Activated naive CD4-positive, alpha-beta T cell treated with anti-CD3 and anti-CD28 coated beads, Interleukin-2, amount 50 U/mL, for 16 hours (primary cell): ENCODE measurements at regions not wholly inside any gene's neighbourhood (a gene's known extent, or its start where the extent isn't known, plus 50 kb on each side); places are given as distances from the start of the nearest gene placed in this dataset.

Source experiments
- DNase-seq: peaks from one replicate; pipeline ENCODE4 v3.0.0-alpha.2; 2020

- DNase-seq = no peak
These were observed 414.1 kb upstream of the SALL1 start for GRCh38 chr16:51565184-51565583.

DNA sequence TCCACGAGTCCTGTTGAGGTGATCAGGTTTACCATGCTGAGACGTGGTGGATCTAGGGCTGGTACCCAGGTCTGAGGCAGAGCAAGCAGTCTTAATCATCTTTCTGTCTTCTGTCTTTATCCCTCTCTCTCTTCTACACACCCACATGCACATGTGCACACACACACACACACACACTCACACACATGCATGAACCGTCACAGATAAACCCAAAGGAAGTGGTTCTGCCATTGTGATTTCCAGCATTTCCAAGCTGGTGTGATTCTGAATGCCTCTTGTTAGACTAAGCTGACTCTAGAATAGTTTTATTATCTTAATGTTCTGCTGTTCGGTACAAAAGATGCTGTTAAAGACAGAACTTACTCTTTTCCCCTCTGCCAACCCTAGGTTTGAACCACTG, 411.8 kb upstream of the SALL1 start:
- no peak for DNase-seq

DNA sequence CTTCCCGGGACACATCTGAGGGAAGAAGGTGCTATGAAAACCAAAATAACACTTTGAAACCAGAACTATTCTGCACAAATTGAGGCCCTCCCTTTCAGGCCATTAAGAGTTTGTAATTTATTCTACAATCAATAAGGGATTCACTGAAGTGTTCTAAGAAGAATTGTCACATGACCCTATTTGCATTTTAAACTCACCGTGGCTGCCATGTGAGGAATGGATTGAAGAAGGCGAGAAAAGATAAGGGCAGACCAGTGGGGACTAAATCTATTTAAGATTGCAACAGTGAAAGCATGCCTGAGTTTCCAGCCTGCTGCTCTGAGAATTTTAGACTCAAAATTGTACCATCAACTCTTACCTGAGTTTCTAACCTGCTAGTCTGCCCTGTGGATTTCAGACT, 408.8 kb upstream of the SALL1 start:
- DNase-seq = no peak

DNA sequence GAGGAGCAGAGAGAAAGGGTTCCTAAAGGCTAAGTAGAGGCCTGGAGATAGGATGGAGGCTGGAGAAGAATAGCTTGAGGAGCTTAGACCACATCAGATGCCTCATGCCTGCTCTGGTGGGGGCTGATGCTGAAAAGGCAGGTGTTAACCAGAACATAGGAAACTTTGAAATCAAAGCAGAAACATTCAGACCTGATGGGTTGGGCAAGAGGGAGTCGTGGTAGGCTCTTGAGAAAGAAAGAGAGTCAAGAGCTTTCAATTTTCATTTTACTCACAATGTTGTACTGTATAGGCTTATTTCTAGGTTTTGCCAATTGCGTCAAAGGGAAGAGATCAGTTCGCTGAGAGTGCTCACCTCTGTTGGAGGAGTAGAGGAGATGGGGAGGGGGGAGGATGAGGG, 406.6 kb upstream of the SALL1 start:
- DNase-seq = no peak

- DNase-seq = no peak
These were observed 405.7 kb upstream of the SALL1 start for GRCh38 chr16:51556694-51557340.

GRCh38 chr16:51553910-51554309, 402.8 kb upstream of the SALL1 start:
- DNase-seq = no peak

DNA sequence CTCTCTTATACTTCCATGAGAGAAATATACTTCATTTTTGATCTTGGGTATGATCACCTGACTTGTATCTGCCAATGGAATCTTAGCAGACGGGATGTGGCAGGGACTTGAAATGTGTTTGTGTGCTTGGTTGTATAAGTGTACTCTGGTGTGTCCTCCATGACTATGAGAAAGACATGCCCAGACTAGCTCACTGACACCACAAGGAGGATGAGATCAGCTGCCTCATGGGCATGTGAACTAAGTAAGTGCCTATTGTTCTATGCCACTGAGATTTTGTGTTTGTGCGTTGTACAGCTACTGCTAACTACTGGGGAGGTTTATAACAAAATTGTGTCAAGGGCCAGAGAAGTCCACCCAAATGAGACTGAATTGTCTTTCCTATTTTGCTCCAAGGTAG, 402.2 kb upstream of the SALL1 start:
- no peak for DNase-seq

- DNase-seq = no peak
These were observed 399.8 kb upstream of the SALL1 start for GRCh38 chr16:51550800-51551347.

DNA sequence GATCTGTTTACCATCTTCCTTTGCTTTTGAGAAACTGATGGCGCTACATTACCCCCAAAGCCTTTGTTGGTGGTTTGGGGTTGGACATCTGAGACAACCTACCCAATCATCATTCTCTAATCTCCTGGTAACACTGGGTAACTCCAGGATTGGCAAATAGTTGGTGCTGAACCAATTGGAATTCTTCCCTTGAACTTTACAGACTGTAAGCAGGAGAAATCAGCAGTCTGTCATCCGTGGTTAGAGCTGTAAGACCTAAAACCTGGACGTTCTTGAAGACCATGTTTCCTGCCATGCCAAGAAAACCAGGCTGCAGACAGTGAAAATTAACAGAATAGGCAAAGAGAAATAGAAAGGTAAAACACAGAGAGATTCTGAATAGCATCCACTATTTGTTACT, 398.8 kb upstream of the SALL1 start:
- DNase-seq = no peak

GRCh38 chr16:51545951-51546350, 394.9 kb upstream of the SALL1 start:
- DNase-seq = no peak

GRCh38 chr16:51544851-51545467, 393.9 kb upstream of the SALL1 start:
- no peak for DNase-seq

- no peak for DNase-seq
These were observed 392.9 kb upstream of the SALL1 start for GRCh38 chr16:51543971-51544370.

DNA sequence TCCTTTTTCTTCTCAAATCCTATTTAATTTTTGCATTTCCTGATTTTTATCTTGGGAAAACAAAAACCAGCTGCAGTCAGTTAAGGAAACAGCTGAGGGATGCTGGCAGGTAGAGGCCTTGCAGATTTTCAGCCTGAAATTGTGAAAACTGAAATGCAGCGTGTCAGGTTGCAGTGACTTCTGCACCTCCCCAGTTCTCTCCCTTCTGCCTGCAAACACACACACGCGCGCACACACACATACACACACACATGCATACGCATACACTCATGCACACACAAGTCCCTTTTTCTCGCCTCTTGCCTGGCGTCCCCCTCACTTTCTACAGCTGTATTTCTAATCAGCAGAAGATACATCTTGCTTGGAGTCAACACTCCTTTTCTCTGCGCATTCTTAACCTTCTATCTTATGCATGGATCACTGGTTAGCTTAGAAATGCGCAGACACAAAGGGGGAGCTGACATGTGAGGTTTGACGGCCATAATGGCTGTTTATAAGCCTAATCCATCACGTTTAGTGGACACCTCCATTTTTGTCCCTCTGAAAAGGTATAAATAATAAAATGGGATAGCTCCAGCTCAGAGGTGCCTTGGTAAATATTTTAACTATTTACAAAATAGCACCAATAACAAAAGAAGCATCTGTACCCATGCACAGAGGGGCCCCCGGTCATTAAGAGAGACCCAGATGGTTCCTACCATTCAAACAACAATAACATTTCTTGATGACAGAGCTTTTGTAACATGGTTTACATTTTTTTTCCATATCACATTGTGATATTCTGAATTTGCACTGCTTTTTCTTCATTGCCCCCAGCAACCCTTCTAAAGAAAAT, 392.1 kb upstream of the SALL1 start:
- DNase-seq = no peak

- no peak for DNase-seq
These were observed 389.2 kb upstream of the SALL1 start for GRCh38 chr16:51540259-51540658.

DNA sequence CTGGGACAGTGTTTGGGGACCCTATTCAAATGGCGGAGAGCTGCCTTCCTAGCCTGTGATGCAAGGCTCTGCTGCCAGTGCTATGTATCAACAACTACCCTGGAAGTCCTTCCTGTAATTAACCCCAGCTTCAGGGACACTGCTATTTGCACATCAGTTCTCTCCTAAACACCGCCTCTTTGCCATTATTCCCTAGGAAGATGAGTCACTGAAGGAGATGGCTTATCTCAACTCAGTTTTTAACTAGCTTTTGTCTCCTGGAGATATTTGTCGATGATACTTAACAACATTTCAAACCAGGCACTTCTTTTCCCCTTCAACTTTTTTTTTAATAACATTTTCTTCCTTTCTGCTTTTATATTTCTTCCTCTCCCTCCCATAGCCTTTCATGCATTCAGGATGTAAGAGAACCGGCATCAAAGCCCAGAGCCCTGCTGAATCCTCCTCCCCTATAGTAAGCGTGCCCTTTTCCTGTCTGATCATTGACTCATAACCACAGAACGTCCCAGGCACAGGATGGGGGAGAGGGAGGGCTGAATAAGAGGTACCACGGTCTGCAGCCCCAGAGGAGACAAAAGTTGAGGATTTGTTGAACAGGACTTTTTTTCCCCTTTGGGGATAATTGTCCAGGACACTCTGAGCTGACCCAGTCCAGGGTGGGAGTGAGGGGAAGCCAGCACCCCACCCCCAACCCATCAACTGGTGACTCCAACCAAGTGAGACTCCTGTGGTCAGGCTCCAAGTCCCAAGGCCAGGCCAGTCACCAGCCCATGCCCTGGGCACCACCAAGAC, 387.8 kb upstream of the SALL1 start:
- DNase-seq = no peak

- no peak for DNase-seq
These were observed 384.5 kb upstream of the SALL1 start for GRCh38 chr16:51535591-51535990.

GRCh38 chr16:51532551-51532950, 381.5 kb upstream of the SALL1 start:
- no peak for DNase-seq

DNA sequence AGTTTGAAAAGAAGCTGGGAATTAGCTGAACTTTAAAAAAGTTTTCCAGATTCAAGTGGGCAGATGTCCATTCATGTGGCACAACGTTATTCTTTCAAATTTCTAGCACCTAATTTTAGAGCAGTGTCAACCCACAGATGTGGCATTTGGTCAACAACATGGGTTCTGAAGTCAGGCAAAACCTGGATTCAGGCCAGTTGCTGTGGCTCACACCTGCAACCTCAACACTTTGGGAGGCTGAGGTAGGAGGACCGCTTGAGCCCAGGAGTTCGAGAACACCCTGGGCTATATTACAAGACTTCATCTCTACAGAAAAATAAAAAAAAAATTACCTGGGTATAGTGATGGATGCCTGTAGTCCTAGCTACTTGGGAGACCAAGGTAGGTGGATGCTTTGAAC, 380.2 kb upstream of the SALL1 start:
- no peak for DNase-seq

- no peak for DNase-seq
These were observed 376.3 kb upstream of the SALL1 start for GRCh38 chr16:51527349-51527748.

- DNase-seq = no peak
These were observed 375.6 kb upstream of the SALL1 start for GRCh38 chr16:51526621-51527020.

- DNase-seq = no peak
These were observed 373.7 kb upstream of the SALL1 start for GRCh38 chr16:51524555-51525373.

DNA sequence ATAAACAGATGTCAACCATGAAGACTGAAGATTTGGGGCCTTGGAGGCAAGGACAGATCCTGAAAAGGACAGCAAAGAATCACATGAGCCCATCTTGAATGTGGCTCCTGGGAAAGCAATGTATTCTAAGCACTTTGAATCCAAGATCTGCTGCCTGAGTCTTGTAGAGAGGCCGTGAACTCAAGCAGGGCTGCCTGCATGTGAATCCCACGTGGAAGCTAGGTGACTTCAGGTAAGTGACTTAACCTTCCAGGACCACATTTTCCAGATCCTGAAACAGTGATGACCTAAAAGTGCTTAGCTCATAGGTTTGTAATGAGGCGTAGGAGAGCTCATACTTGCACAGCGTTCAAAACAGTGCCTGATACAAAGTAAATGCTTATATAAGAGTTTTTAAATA, 373.0 kb upstream of the SALL1 start:
- no peak for DNase-seq
